DOHH2 (cell line): ENCODE measurements at regions not wholly inside any gene's neighbourhood (a gene's known extent, or its start where the extent isn't known, plus 50 kb on each side); places are given as distances from the start of the nearest gene placed in this dataset.

Source experiments
- CTCF ChIP-seq: fragments of 200-600 bp; sonication (generic); IDR thresholded peaks from one replicate; pipeline ENCODE4 v1.5.1; 2014; ENCODE audit warnings: antibody characterized with exemption, mild to moderate bottlenecking, low read depth, low read length; ENCODE audit not compliant: poor library complexity, severe bottlenecking
- EZH2phosphoT487 ChIP-seq: fragments of 200-600 bp; sonication (generic); IDR thresholded peaks from 2 replicates; pipeline ENCODE4 v1.6.1; 2017; ENCODE audit warnings: borderline replicate concordance, mild to moderate bottlenecking, antibody characterized with exemption, low read length, moderate library complexity, mixed read lengths

GRCh38 chr10:65534771-65535170 is 1391.1 kb upstream of the LRRTM3 start:
- TF ChIP-seq CTCF (no peak), EZH2phosphoT487 (no peak)
